A549 (cell line): ENCODE measurements at regions not wholly inside any gene's neighbourhood (a gene's known extent, or its start where the extent isn't known, plus 50 kb on each side); places are given as distances from the start of the nearest gene placed in this dataset.

Source experiments
- ATAC-seq, 2 experiments: fragments of 200-7000 bp in 1 of 2; fragments of >200 bp in 1 of 2; cut with Nextera tagmentation in 1 of 2; cut with Tn5 transposase in 1 of 2; 3 replicates each; pipeline versions ENCODE4 v1.8.0 to v1.9.1; 2018 to 2020; ENCODE audit warnings: mild to moderate bottlenecking in 1 of 2, moderate library complexity in 1 of 2
- CTCF ChIA-PET: fragments of 300-600 bp; sonication (Branson Sonifier 250); formaldehyde crosslinking; extraction: SDS; loops from one replicate; lab custom pipeline; 2021; ENCODE audit warnings: antibody characterized with exemption, inconsistent platforms; lab: Yijun Ruan, JAX
- POLR2A ChIA-PET: fragments of 350-600 bp; formaldehyde crosslinking; extraction: SDS; loops from one replicate; lab custom pipeline; 2021; ENCODE audit warnings: antibody characterized with exemption, inconsistent platforms; lab: Yijun Ruan, JAX
- DNase-seq, 2 experiments: peaks; one replicate each; pipeline versions ENCODE4 v3.0.0 to v3.0.0-alpha.2; 2011 to 2016; ENCODE audit warnings: low read depth in 1 of 2, low spot score in 1 of 2
- FAIRE-seq: peaks from 2 replicates; lab custom pipeline; 2011; peaks lifted over from hg19 to GRCh38; lab: Jason Lieb, UNC
- H3K27ac ChIP-seq, 2 experiments: fragments of >200 bp; sonication (Bioruptor Twin); formaldehyde crosslinking; 3 replicates each; pipeline ENCODE4 v1.5.1; 2016 to 2017
- H3K4me1 ChIP-seq: fragments of >200 bp; sonication (Bioruptor Twin); formaldehyde crosslinking; 3 replicates; pipeline ENCODE4 v1.6.1; 2016
- H3K4me2 ChIP-seq: fragments of >200 bp; sonication (Bioruptor Twin); formaldehyde crosslinking; 3 replicates; pipeline ENCODE4 v1.6.1; 2016
- H3K4me3 ChIP-seq: fragments of >200 bp; sonication (Bioruptor Twin); formaldehyde crosslinking; 3 replicates; pipeline ENCODE4 v1.5.1; 2016
- H3K9me3 ChIP-seq: fragments of >200 bp; sonication (Bioruptor Twin); formaldehyde crosslinking; 3 replicates; pipeline ENCODE4 v1.6.1; 2016
- CBX2 ChIP-seq: fragments of 200-600 bp; sonication (generic); IDR thresholded peaks from 2 replicates; pipeline ENCODE4 v1.6.1; 2016; ENCODE audit warnings: low read depth, mild to moderate bottlenecking, borderline replicate concordance
- EP300 ChIP-seq, 2 experiments: fragments of >200 bp; sonication (Bioruptor Twin); formaldehyde crosslinking; IDR thresholded peaks; 2 replicates in 1 of 2; 3 replicates in 1 of 2; pipeline ENCODE4 v1.6.1; 2016 to 2017
- FOSB ChIP-seq: fragments of 250-450 bp; sonication (Bioruptor Pico); IDR thresholded peaks from 2 replicates; pipeline ENCODE4 v1.5.0; 2020; ENCODE audit warnings: mild to moderate bottlenecking, moderate library complexity
- FOSL2 ChIP-seq, 2 experiments: fragments of 450-650 bp in 1 of 2; fragments of >200 bp in 1 of 2; sonication (Bioruptor Twin) in 1 of 2; formaldehyde crosslinking; IDR thresholded peaks; 2 replicates each; pipeline versions ENCODE4 v1.5.0 to v1.6.1; 2016 to 2020; ENCODE audit warnings: mild to moderate bottlenecking in 1 of 2, moderate library complexity in 1 of 2
- HEYL ChIP-seq: fragments of 250-450 bp; sonication (Bioruptor Pico); IDR thresholded peaks from 2 replicates; pipeline ENCODE4 v1.8.0; 2021; ENCODE audit warnings: mild to moderate bottlenecking, moderate library complexity
- HOXB13 ChIP-seq: fragments of 250-450 bp; sonication (Bioruptor Pico); IDR thresholded peaks from 2 replicates; pipeline ENCODE4 v1.5.0; 2020; ENCODE audit warnings: low read depth, mild to moderate bottlenecking, moderate library complexity
- JUNB ChIP-seq: fragments of >200 bp; sonication (Bioruptor Twin); formaldehyde crosslinking; IDR thresholded peaks from 2 replicates; pipeline ENCODE4 v1.6.1; 2016
- MAZ ChIP-seq: fragments of 150-350 bp; IDR thresholded peaks from 2 replicates; pipeline ENCODE4 v1.6.1; 2014; ENCODE audit warnings: antibody characterized with exemption, low read depth, low read length, borderline replicate concordance
- MYC ChIP-seq: IDR thresholded peaks from 2 replicates; pipeline ENCODE4 v1.6.1; 2012; ENCODE audit warnings: mild to moderate bottlenecking, inconsistent platforms, low read length, improper control_type of control experiment, borderline replicate concordance
- NFE2L2 ChIP-seq: fragments of 150-350 bp; conservative IDR thresholded peaks from 2 replicates; pipeline ENCODE4 v1.6.1; 2014; ENCODE audit warnings: low read length
- NPAS2 ChIP-seq: fragments of 250-450 bp; sonication (Bioruptor Pico); IDR thresholded peaks from 2 replicates; pipeline ENCODE4 v1.8.0; 2022; ENCODE audit warnings: mild to moderate bottlenecking, moderate library complexity, borderline replicate concordance
- NR3C1 ChIP-seq: fragments of >200 bp; sonication (Bioruptor Twin); formaldehyde crosslinking; IDR thresholded peaks from 3 replicates; pipeline ENCODE4 v1.6.1; 2017
- PHF8 ChIP-seq: fragments of 200-600 bp; sonication (generic); IDR thresholded peaks from 2 replicates; pipeline ENCODE4 v1.6.1; 2016; ENCODE audit warnings: low read depth, mild to moderate bottlenecking, antibody characterized with exemption, moderate library complexity, borderline replicate concordance
- POLR2A ChIP-seq: IDR thresholded peaks from 2 replicates; pipeline ENCODE4 v1.6.1; 2012; ENCODE audit warnings: mild to moderate bottlenecking, low read length
- POLR2AphosphoS2 ChIP-seq: conservative IDR thresholded peaks from 2 replicates; pipeline ENCODE4 v1.6.1; 2012; ENCODE audit warnings: low read length, improper control_type of control experiment, inconsistent platforms
- RCOR1 ChIP-seq: fragments of 150-350 bp; IDR thresholded peaks from 2 replicates; pipeline ENCODE4 v1.6.1; 2014; ENCODE audit warnings: antibody characterized with exemption, low read length, low read depth
- RFX5 ChIP-seq: fragments of 450-650 bp; IDR thresholded peaks from 2 replicates; pipeline ENCODE4 v1.7.1; 2014; ENCODE audit warnings: antibody characterized with exemption, mild to moderate bottlenecking, moderate library complexity
- TP53 ChIP-seq: fragments of 250-450 bp; sonication (Bioruptor Pico); IDR thresholded peaks from 2 replicates; pipeline ENCODE4 v1.5.0; 2021; ENCODE audit warnings: mild to moderate bottlenecking, moderate library complexity
- ZC3H11A ChIP-seq: fragments of 450-650 bp; IDR thresholded peaks from 2 replicates; pipeline ENCODE4 v1.6.1; 2014; ENCODE audit warnings: antibody characterized with exemption, mild to moderate bottlenecking
- ZNF302 ChIP-seq: fragments of 250-450 bp; sonication (Bioruptor Pico); IDR thresholded peaks from 2 replicates; pipeline ENCODE4 v1.9.0; 2021; ENCODE audit warnings: inconsistent platforms, mild to moderate bottlenecking, moderate library complexity
- WGBS: methylation state at CpG from one replicate; pipeline ENCODE4 v1.1.6; 2017; ENCODE audit errors: missing lambda C conversion rate; 5-methylcytosine and 5-hydroxymethylcytosine counted together
- TF ChIP-seq, protein P1 (sequence below): IDR thresholded peaks from 2 replicates; pipeline ENCODE4 v1.6.1; 2012
- TF ChIP-seq, protein P2 (sequence below): fragments of >200 bp; sonication (Bioruptor Twin); formaldehyde crosslinking; IDR thresholded peaks from 3 replicates; pipeline ENCODE4 v1.6.1; 2016
- TF ChIP-seq, protein P3 (sequence below): IDR thresholded peaks from 2 replicates; pipeline ENCODE4 v1.6.1; 2012; ENCODE audit warnings: low read depth, borderline replicate concordance
- TF ChIP-seq, protein P4 (sequence below): fragments of >200 bp; sonication (Bioruptor Twin); formaldehyde crosslinking; IDR thresholded peaks from 2 replicates; pipeline ENCODE4 v1.6.1; 2016
- TF ChIP-seq, protein P5 (sequence below): fragments of 450-650 bp; IDR thresholded peaks from 2 replicates; pipeline ENCODE4 v1.6.1; 2014; ENCODE audit warnings: antibody characterized with exemption
- TF ChIP-seq, protein P6 (sequence below): fragments of 250-450 bp; sonication (Bioruptor Pico); IDR thresholded peaks from 2 replicates; pipeline ENCODE4 v1.5.0; 2020; ENCODE audit warnings: low read depth, mild to moderate bottlenecking, moderate library complexity
- TF ChIP-seq, protein P7 (sequence below): fragments of 150-350 bp; IDR thresholded peaks from 2 replicates; pipeline ENCODE4 v1.6.1; 2014; ENCODE audit warnings: low read depth, mild to moderate bottlenecking, low read length

DNA sequence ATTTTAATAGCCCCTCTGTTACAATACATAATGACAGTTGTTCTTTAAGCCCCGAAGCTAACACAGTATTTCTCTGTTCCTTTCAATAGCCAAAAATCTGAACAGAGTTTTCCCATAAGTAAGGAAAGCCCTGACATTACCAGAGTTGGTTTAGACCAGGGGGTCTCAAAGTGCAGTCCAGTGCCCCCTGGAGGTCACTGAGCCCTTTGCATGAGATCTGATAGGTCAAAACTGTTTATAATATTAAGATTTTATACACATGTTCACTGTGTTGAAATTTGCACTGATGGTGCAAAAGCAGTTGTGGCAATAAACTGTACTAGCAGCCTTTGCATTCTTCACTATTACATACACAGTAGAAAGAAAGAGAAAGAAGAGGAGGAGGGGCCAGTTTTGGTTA lies 177.1 kb downstream of the SPANXN3 start:
- 0% methylated on average over 1 of the region's 1 CpG for WGBS
- H3K27ac ChIP-seq = no peak overlapping the region
- H3K9me3 ChIP-seq = no peaks in the 10 kb centered on the region
- H3K4me2 ChIP-seq = no peak overlapping the region
- ATAC-seq (no peak), FAIRE-seq (no peak)
- POLR2A ChIA-PET = no interaction called here
- no peak for TF ChIP-seq NFE2L2
- TF ChIP-seq, protein P1, sequence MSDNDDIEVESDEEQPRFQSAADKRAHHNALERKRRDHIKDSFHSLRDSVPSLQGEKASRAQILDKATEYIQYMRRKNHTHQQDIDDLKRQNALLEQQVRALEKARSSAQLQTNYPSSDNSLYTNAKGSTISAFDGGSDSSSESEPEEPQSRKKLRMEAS = no peak
- TF ChIP-seq ZC3H11A = no peak
- TF ChIP-seq HOXB13 = no peak
- TF ChIP-seq, protein P2, sequence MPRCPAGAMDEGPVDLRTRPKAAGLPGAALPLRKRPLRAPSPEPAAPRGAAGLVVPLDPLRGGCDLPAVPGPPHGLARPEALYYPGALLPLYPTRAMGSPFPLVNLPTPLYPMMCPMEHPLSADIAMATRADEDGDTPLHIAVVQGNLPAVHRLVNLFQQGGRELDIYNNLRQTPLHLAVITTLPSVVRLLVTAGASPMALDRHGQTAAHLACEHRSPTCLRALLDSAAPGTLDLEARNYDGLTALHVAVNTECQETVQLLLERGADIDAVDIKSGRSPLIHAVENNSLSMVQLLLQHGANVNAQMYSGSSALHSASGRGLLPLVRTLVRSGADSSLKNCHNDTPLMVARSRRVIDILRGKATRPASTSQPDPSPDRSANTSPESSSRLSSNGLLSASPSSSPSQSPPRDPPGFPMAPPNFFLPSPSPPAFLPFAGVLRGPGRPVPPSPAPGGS = no peak
- TF ChIP-seq ZNF302 (CRISPR knock-in tag) = no peak
- TF ChIP-seq POLR2A = no peak
- no peak for TF ChIP-seq CBX2
- TF ChIP-seq, protein P3, sequence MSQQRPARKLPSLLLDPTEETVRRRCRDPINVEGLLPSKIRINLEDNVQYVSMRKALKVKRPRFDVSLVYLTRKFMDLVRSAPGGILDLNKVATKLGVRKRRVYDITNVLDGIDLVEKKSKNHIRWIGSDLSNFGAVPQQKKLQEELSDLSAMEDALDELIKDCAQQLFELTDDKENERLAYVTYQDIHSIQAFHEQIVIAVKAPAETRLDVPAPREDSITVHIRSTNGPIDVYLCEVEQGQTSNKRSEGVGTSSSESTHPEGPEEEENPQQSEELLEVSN = no peak
- TF ChIP-seq MAZ = no peak
- TF ChIP-seq JUNB = no peak
- no peak for TF ChIP-seq EP300 (IDR thresholded peaks at IDR 0.05)
- TF ChIP-seq, all 56 proteins: peak for 0
- no peak overlapping the region for H3K4me3 ChIP-seq
- CTCF ChIA-PET = no interaction called here
- H3K4me1 ChIP-seq = no peaks in the 10 kb centered on the region
- no peak for DNase-seq

DNA sequence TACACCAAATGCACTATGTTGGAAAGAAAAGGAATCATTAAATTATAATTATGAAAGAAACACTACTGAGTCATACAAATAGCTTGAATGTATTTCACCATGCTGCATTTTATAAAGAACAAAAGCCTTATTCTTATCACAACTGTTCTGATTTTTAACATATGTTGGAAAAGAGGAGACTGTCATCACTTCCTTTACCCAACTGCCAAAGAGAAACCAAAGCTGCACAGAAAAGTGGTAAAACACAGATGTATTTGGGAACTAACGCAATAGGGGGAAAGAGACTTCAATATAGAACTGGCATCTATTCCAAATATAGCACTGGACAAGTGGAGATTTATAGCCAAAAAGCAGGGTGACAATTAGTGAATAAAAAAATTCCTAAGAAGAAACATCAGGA lies 181.0 kb downstream of the SPANXN3 start:
- H3K4me3 ChIP-seq = no peak overlapping the region
- no peak overlapping the region for H3K27ac ChIP-seq
- FAIRE-seq (no peak), DNase-seq (no peak), ATAC-seq (no peak)
- H3K9me3 ChIP-seq = no peaks in the 10 kb centered on the region
- no peaks in the 10 kb centered on the region for H3K4me1 ChIP-seq
- CTCF ChIA-PET = no interaction called here
- no peak overlapping the region for H3K4me2 ChIP-seq
- TF ChIP-seq RFX5 = no peak
- TF ChIP-seq, protein P4, sequence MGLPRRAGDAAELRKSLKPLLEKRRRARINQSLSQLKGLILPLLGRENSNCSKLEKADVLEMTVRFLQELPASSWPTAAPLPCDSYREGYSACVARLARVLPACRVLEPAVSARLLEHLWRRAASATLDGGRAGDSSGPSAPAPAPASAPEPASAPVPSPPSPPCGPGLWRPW = no peak
- no peak for TF ChIP-seq RCOR1
- TF ChIP-seq, protein P5, sequence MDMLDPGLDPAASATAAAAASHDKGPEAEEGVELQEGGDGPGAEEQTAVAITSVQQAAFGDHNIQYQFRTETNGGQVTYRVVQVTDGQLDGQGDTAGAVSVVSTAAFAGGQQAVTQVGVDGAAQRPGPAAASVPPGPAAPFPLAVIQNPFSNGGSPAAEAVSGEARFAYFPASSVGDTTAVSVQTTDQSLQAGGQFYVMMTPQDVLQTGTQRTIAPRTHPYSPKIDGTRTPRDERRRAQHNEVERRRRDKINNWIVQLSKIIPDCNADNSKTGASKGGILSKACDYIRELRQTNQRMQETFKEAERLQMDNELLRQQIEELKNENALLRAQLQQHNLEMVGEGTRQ = no peak
- no peak for TF ChIP-seq MYC
- no peak for TF ChIP-seq FOSB (CRISPR knock-in tag)
- TF ChIP-seq, protein P6, sequence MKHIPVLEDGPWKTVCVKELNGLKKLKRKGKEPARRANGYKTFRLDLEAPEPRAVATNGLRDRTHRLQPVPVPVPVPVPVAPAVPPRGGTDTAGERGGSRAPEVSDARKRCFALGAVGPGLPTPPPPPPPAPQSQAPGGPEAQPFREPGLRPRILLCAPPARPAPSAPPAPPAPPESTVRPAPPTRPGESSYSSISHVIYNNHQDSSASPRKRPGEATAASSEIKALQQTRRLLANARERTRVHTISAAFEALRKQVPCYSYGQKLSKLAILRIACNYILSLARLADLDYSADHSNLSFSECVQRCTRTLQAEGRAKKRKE (CRISPR knock-in tag) = no peak
- TF ChIP-seq NPAS2 (CRISPR knock-in tag) = no peak
- no peak for TF ChIP-seq POLR2AphosphoS2
- no peak for TF ChIP-seq PHF8
- TF ChIP-seq NR3C1 = no peak
- TF ChIP-seq FOSL2 (IDR thresholded peaks at IDR 0.05) = no peak
- no peak for TF ChIP-seq FOSL2 (CRISPR knock-in tag; IDR thresholded peaks at IDR 0.05)
- TF ChIP-seq HEYL (CRISPR knock-in tag) = no peak
- TF ChIP-seq, protein P7, sequence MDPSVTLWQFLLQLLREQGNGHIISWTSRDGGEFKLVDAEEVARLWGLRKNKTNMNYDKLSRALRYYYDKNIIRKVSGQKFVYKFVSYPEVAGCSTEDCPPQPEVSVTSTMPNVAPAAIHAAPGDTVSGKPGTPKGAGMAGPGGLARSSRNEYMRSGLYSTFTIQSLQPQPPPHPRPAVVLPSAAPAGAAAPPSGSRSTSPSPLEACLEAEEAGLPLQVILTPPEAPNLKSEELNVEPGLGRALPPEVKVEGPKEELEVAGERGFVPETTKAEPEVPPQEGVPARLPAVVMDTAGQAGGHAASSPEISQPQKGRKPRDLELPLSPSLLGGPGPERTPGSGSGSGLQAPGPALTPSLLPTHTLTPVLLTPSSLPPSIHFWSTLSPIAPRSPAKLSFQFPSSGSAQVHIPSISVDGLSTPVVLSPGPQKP = no peak
- no peak for TF ChIP-seq TP53
- POLR2A ChIA-PET = no interaction called here
- WGBS = 0% methylated on average over 1 of the region's 1 CpG
